IPS-20b (cell line): ENCODE measurements at regions not wholly inside any gene's neighbourhood (a gene's known extent, or its start where the extent isn't known, plus 50 kb on each side); places are given as distances from the start of the nearest gene placed in this dataset.

Source experiments
- H3K27ac ChIP-seq: one replicate; pipeline ENCODE4 v1.5.1; 2013; ENCODE audit warnings: low read length
- H3K27me3 ChIP-seq: 2 replicates; pipeline ENCODE4 v1.6.1; 2013; ENCODE audit warnings: mild to moderate bottlenecking, low read length, inconsistent platforms; ENCODE audit not compliant: insufficient read depth
- H3K36me3 ChIP-seq: 2 replicates; pipeline ENCODE4 v1.6.1; 2013; ENCODE audit warnings: low read depth, mild to moderate bottlenecking, inconsistent platforms, low read length, moderate library complexity; ENCODE audit not compliant: insufficient read depth
- H3K4me1 ChIP-seq: 2 replicates; pipeline ENCODE4 v1.6.1; 2013; ENCODE audit warnings: mild to moderate bottlenecking, control low read depth, inconsistent platforms, low read length, moderate library complexity; ENCODE audit not compliant: insufficient read depth
- H3K4me3 ChIP-seq: 2 replicates; pipeline ENCODE4 v1.5.1; 2013; ENCODE audit warnings: mild to moderate bottlenecking, low read length, inconsistent platforms
- H3K9ac ChIP-seq: 2 replicates; pipeline ENCODE4 v1.6.1; 2013; ENCODE audit warnings: low read depth, mild to moderate bottlenecking, inconsistent platforms, low read length, moderate library complexity
- H3K9me3 ChIP-seq: 2 replicates; pipeline ENCODE4 v1.6.1; 2013; ENCODE audit warnings: mild to moderate bottlenecking, low read depth, low read length, inconsistent platforms; ENCODE audit not compliant: insufficient read depth

DNA sequence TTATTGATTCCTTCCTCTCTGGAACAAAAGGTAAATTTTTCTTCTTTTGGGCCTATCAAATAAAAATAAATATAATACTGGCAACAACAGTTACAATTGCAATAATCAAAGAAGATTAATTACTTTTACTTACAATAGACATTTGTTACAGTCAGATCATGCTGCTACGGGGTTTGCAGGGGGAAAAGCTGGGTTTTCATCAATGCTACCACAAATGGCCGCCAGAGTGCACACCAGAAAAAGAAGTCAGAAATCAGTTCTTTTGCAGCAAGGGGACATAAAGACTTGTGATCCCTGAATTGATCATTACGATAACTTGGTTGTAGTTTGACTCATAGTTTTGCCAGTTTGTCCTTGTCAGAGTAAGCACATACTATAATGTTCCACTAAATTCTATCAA lies 714.5 kb upstream of the EYS start:
- no peaks in the 10 kb centered on the region for H3K4me1 ChIP-seq
- no peaks in the 10 kb centered on the region for H3K9me3 ChIP-seq
- H3K36me3 ChIP-seq = no peaks in the 10 kb centered on the region
- H3K27ac ChIP-seq = no peak overlapping the region
- no peak overlapping the region for H3K4me3 ChIP-seq
- H3K9ac ChIP-seq = no peak overlapping the region
- no peaks in the 10 kb centered on the region for H3K27me3 ChIP-seq

DNA sequence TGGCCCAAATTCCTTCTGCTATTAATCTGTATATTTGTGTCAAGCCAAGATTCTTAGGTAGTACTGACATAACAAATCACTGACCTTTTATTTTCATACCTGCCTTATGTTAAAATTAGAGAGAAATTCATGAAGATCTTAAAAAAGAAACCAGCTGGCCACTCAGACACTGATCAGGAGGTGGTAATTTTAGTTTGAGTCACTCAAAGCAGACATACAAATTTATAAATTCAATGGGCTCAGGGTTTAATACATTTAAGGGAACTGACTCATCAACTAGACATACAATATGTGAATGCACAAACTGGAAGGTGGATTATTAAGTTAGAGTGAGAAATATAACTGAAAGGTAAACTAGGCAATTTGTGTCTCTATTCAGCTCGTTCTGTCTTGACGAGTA lies 711.9 kb upstream of the EYS start:
- Histone ChIP-seq H3K4me3 (no peak overlapping the region), H3K9me3 (no peaks in the 10 kb centered on the region), H3K27me3 (no peaks in the 10 kb centered on the region), H3K27ac (no peak overlapping the region), H3K36me3 (no peaks in the 10 kb centered on the region), H3K4me1 (no peaks in the 10 kb centered on the region), H3K9ac (no peak overlapping the region)

DNA sequence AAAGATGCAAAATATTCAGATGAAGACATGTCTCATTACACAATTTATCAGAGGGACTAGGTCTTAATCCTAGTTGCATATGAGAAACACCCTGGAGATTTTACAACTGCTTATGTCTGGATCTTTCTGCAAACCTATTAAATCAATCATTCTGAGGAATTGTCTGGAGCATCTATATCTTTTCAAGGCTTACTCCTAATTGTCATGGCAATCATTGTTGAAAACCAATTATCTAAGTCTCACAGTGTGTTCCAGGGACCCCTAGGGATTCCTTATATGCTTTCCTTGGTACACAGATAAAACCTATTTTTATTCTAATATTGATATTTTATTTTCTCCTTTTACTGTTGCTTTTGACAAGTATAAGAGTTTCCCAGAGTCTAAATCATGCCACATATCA lies 696.9 kb upstream of the EYS start:
- Histone ChIP-seq H3K9me3 (no peaks in the 10 kb centered on the region), H3K4me3 (no peak overlapping the region), H3K9ac (no peak overlapping the region)

DNA sequence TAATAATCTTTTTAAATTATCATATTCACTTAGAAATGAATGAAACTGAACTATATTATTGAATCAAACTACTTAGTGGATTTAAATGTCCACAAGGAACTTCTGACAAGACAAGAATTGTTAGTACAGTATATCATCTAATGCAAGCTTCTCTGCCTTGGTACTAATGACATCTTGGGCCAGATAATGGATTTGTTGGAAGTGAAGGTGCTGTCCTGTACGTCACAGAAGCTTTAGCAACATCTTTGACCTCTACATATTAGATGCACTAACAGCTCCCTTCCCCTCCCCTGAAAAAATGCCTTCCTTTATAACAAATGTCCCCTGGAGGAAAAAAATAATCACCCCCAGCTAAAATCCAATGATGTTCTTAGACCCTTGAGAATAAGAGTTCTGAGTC lies 695.8 kb upstream of the EYS start:
- Histone ChIP-seq H3K36me3 (no peaks in the 10 kb centered on the region), H3K9me3 (no peaks in the 10 kb centered on the region), H3K4me3 (no peak overlapping the region), H3K9ac (no peak overlapping the region), H3K27ac (no peak overlapping the region), H3K4me1 (no peaks in the 10 kb centered on the region), H3K27me3 (no peaks in the 10 kb centered on the region)

More for the DNA sequence above, 696.9 kb upstream of the EYS start:
- Histone ChIP-seq H3K27ac (no peak overlapping the region), H3K27me3 (no peaks in the 10 kb centered on the region), H3K36me3 (no peaks in the 10 kb centered on the region), H3K4me1 (no peaks in the 10 kb centered on the region)

DNA sequence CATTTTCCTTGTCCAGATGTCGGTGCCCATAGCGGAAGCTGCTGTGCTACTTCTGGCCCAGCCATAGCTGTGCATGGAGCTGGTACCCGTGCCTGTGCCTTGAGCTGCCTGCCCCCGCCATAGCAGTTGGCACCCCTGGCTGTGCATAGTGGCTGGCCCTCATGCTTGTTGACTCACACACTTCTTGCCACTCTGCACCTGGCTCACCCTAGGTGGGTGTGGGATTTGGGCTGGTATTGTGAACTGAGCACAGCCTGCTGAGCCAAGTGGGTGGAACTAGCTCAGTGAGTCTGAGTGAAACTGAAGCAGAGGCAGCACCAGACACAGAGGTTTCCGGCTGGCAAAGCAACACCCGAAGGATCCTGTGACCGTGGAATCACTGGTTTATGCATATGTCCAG lies 689.5 kb upstream of the EYS start:
- Histone ChIP-seq H3K4me3 (no peak overlapping the region), H3K9me3 (no peaks in the 10 kb centered on the region), H3K9ac (no peak overlapping the region), H3K36me3 (no peaks in the 10 kb centered on the region), H3K27ac (no peak overlapping the region), H3K27me3 (no peaks in the 10 kb centered on the region), H3K4me1 (no peaks in the 10 kb centered on the region)

DNA sequence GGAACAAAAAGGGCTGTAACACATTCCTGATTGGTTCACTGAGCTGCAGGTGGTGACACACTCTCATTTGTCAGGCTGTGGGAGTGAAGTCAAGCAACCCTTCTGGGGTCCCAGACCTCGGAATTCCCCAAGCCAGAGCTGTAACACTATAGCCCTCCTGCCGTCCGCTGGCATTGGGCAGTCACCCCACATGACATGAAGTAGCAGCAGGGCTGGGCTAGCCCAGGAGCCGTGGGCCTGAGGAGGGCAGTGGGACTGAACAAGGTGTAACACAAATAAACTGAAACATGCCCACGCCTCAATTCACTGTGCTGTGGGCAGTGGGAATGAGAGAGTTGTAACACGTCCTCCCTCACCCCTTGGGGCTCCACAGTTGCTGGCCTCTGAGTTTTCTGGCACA lies 689.1 kb upstream of the EYS start:
- Histone ChIP-seq H3K9me3 (no peaks in the 10 kb centered on the region), H3K4me3 (no peak overlapping the region), H3K27ac (no peak overlapping the region)

DNA sequence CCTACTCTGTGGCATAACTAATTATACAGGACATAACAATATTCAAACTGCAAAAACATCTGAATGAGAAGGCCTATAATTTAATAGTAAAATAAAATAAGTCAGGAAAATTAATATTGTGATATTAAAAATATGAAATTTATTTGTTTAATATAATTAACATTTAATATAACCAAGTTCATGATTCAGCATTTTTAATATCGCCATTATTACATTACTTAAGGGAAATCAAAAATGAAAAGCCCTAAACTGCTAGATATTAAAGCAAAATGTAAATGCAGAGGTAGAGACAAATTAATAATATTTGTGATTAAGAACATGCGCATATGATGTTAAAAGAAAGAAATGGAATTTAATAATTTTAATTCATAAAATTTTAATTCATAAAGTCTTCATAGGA lies 683.4 kb upstream of the EYS start:
- no peaks in the 10 kb centered on the region for H3K36me3 ChIP-seq
- H3K27me3 ChIP-seq = no peaks in the 10 kb centered on the region
- no peak overlapping the region for H3K9ac ChIP-seq
- H3K4me3 ChIP-seq = no peak overlapping the region
- no peaks in the 10 kb centered on the region for H3K9me3 ChIP-seq
- H3K4me1 ChIP-seq = no peaks in the 10 kb centered on the region
- no peak overlapping the region for H3K27ac ChIP-seq

More for the DNA sequence above, 689.1 kb upstream of the EYS start:
- no peaks in the 10 kb centered on the region for H3K27me3 ChIP-seq
- H3K4me1 ChIP-seq = no peaks in the 10 kb centered on the region
- no peak overlapping the region for H3K9ac ChIP-seq
- no peaks in the 10 kb centered on the region for H3K36me3 ChIP-seq

DNA sequence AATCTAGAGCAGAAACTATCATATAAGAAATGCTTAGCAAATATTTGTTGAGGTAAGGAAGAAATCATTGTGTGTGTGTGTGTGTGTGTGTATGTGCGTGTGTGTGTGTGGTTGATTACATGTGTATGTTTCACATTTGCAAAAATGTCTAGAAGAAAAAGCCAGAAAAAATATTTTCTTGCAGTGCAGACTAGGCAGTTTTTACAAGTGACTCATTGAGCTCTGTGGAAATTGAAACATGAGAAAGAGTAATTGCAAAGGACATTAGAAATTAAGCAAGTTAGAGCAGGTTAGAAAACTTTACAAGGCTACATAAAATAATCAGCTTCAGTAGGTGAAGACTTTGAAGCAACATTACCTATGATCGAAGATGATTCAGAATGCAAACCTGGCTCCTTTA lies 669.0 kb upstream of the EYS start:
- no peaks in the 10 kb centered on the region for H3K4me1 ChIP-seq
- no peak overlapping the region for H3K9ac ChIP-seq
- H3K4me3 ChIP-seq = no peak overlapping the region
- H3K27me3 ChIP-seq = peaks cover 39% of the 10 kb centered on the region
- no peaks in the 10 kb centered on the region for H3K9me3 ChIP-seq
- H3K36me3 ChIP-seq = no peaks in the 10 kb centered on the region
- no peak overlapping the region for H3K27ac ChIP-seq

DNA sequence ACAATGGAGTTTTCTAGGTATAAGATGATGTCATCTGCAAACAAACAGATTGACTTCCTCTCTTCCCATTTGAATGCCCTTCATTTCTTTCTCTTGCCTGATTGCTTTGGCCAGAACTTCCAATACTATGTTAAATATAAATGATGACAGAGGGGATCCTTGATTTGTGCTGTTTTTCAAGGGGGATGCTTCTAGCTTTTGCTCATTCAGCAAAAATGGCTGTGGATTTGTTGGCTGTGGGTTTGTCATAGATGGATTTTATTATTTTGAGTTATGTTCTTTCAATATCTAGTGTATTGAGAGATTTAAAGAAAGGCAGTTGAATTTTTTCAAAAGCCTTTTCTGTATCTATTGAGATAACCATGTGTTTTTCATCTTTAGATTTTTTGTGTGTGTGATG lies 662.4 kb upstream of the EYS start:
- H3K27me3 ChIP-seq = peaks cover 59% of the 10 kb centered on the region
- no peak overlapping the region for H3K27ac ChIP-seq
- no peaks in the 10 kb centered on the region for H3K4me1 ChIP-seq
- H3K36me3 ChIP-seq = no peaks in the 10 kb centered on the region
- H3K9me3 ChIP-seq = no peaks in the 10 kb centered on the region
- H3K9ac ChIP-seq = no peak overlapping the region
- no peak overlapping the region for H3K4me3 ChIP-seq

DNA sequence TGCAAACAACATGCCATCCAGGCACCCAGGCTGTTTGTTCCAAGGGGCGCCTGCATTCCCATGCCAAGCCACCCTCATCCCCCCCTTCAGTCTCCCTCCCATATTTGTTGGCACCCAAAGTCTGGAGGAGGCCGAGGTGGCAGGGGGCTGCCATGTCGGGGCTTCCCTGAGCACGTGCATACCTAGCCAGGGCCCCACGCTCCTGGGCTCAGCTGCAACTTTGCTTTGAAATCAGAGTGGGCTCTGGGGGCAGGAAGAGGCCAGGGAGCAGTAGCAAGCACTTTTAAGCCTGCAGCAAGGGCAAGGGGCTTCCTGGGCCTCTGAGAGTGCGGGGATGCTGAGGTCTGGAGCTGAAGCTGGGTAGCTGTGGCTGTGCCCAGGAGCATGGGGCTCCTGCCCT lies 655.9 kb upstream of the EYS start:
- no peaks in the 10 kb centered on the region for H3K36me3 ChIP-seq
- no peaks in the 10 kb centered on the region for H3K9me3 ChIP-seq
- no peak overlapping the region for H3K9ac ChIP-seq

DNA sequence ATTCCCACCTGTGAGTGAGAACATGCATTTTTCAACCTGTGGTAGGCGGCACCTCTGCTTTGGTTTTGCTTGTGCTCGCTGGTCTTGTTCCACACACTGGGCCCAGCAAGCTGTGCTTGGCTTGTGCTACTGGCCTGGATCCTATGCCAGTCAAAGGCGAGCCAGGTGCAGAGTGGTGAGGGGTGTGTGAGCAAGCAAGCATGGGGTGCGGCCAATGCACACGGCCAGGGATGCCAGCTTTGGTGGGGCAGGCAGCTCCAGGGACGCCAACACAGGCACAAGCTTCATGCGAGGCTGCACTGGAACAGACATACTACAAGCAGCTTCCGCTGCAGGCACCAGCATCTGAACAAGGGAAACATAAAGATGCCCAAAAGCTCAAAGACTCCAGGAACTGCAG lies 654.9 kb upstream of the EYS start:
- no peaks in the 10 kb centered on the region for H3K36me3 ChIP-seq
- H3K9me3 ChIP-seq = no peaks in the 10 kb centered on the region
- H3K4me1 ChIP-seq = no peaks in the 10 kb centered on the region; the same call in 1 of the 2 replicates
- H3K4me3 ChIP-seq = no peak overlapping the region
- no peak overlapping the region for H3K9ac ChIP-seq
- H3K27me3 ChIP-seq = no peaks in the 10 kb centered on the region
- H3K27ac ChIP-seq = no peak overlapping the region

More for the DNA sequence above, 655.9 kb upstream of the EYS start:
- Histone ChIP-seq H3K27ac (no peak overlapping the region), H3K27me3 (no peaks in the 10 kb centered on the region), H3K4me3 (no peak overlapping the region), H3K4me1 (no peaks in the 10 kb centered on the region)

DNA sequence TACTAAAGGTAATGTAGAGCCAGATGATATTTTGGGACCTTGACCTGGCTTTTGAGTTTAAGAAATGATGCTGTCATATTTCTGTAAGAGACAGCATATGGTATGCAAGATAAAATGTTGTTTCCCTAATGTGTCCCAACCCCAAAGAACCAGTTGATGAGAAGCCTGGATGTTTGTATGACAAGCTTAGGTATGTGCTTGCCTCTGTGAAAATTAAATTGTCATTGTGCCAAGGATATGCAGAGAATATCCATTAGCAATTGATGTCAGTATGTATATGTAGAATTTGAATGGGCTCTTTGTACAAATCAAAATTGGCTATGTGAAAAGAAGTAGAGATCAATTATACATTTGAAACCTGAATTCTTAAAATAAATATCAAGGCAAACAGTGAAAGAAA lies 650.8 kb upstream of the EYS start:
- H3K9ac ChIP-seq = no peak overlapping the region
- no peaks in the 10 kb centered on the region for H3K27me3 ChIP-seq
- no peak overlapping the region for H3K4me3 ChIP-seq
- no peaks in the 10 kb centered on the region for H3K9me3 ChIP-seq
- no peaks in the 10 kb centered on the region for H3K36me3 ChIP-seq
- H3K27ac ChIP-seq = no peak overlapping the region
- H3K4me1 ChIP-seq = no peaks in the 10 kb centered on the region; the same call in 1 of the 2 replicates

DNA sequence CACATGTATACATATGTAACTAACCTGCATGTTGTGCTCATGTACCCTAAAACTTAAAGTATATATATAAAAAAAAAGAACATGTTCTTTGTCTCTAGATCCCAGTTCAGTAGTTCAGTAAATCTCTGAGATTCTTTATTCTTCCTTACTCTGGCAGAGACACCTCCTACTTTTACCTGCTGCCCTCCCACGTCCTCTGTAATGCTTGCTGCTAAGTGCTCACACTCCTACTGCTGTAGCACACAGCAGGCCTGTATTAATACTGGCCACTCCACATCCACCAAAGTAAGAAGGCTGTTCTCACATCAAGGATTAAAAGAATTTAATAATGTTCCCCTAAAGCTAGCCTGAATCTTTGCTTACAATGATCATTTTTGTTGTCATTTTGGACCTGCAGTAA lies 648.4 kb upstream of the EYS start:
- H3K36me3 ChIP-seq = no peaks in the 10 kb centered on the region
- H3K27ac ChIP-seq = no peak overlapping the region
- H3K9me3 ChIP-seq = no peaks in the 10 kb centered on the region
- H3K27me3 ChIP-seq = no peaks in the 10 kb centered on the region
- H3K4me3 ChIP-seq = no peak overlapping the region
- H3K9ac ChIP-seq = no peak overlapping the region
- no peaks in the 10 kb centered on the region; the same call in 1 of the 2 replicates for H3K4me1 ChIP-seq
